Renal cortex interstitium (tissue), 11 donors: ENCODE measurements at regions not wholly inside any gene's neighbourhood (a gene's known extent, or its start where the extent isn't known, plus 50 kb on each side); places are given as distances from the start of the nearest gene placed in this dataset.

Source experiments
- DNase-seq, 11 donors: peaks; one replicate each; pipeline ENCODE4 v3.0.0-alpha.2; 2013; ENCODE audit warnings: low read depth in 9 of 11, low spot score in 4 of 11; ENCODE audit errors: extremely low read depth in 1 of 11

GRCh38 chr1:5399771-5400170, 592.5 kb downstream of the NPHP4 start:
- DNase-seq: no peak

- DNase-seq: no peak
These were observed 595.6 kb downstream of the NPHP4 start for GRCh38 chr1:5396593-5396992.

- DNase-seq: no peak
These were observed 598.1 kb downstream of the NPHP4 start for GRCh38 chr1:5394111-5394510.

- no peak for DNase-seq
These were observed 598.6 kb downstream of the NPHP4 start for GRCh38 chr1:5393603-5394002.

GRCh38 chr1:5393146-5393545, 599.1 kb downstream of the NPHP4 start:
- no peak for DNase-seq

GRCh38 chr1:5391725-5392124, 600.5 kb downstream of the NPHP4 start:
- no peak for DNase-seq

- no peak for DNase-seq
These were observed 601.7 kb downstream of the NPHP4 start for GRCh38 chr1:5390504-5390903.

GRCh38 chr1:5389101-5389885, 602.9 kb downstream of the NPHP4 start:
- no peak for DNase-seq

GRCh38 chr1:5388622-5389021, 603.6 kb downstream of the NPHP4 start:
- DNase-seq: no peak

- DNase-seq: no peak
These were observed 605.9 kb downstream of the NPHP4 start for GRCh38 chr1:5386371-5386770.

- no peak for DNase-seq
These were observed 606.3 kb downstream of the NPHP4 start for GRCh38 chr1:5385956-5386355.

- DNase-seq: no peak
These were observed 607.0 kb downstream of the NPHP4 start for GRCh38 chr1:5385096-5385799.

GRCh38 chr1:5381491-5381890, 610.7 kb downstream of the NPHP4 start:
- DNase-seq: no peak

GRCh38 chr1:5379176-5379759, 613.0 kb downstream of the NPHP4 start:
- DNase-seq: no peak

GRCh38 chr1:5376538-5377247, 615.5 kb downstream of the NPHP4 start:
- no peak for DNase-seq

- DNase-seq: no peak
These were observed 616.7 kb downstream of the NPHP4 start for GRCh38 chr1:5375481-5375880.

- DNase-seq: no peak
These were observed 618.0 kb downstream of the NPHP4 start for GRCh38 chr1:5374192-5374591.

- DNase-seq: no peak
These were observed 618.9 kb downstream of the NPHP4 start for GRCh38 chr1:5373281-5373680.

GRCh38 chr1:5371270-5371669, 621.0 kb downstream of the NPHP4 start:
- DNase-seq: no peak

- DNase-seq: no peak
These were observed 621.9 kb downstream of the NPHP4 start for GRCh38 chr1:5370311-5370710.
